Right lobe of liver (tissue), 4 donors: ENCODE measurements at regions not wholly inside any gene's neighbourhood (a gene's known extent, or its start where the extent isn't known, plus 50 kb on each side); places are given as distances from the start of the nearest gene placed in this dataset.

Experiments
- CTCF ChIP-seq, 4 donors: fragments of 200-600 bp in 3 of 4; fragments of 450-650 bp in 1 of 4; IDR thresholded peaks; one replicate each; pipeline versions ENCODE4 v1.5.1 to v1.8.0; 2016 to 2022; ENCODE audit warnings: antibody characterized with exemption in 4 of 4, mild to moderate bottlenecking in 2 of 4
- POLR2A ChIP-seq: fragments of 450-650 bp; IDR thresholded peaks from one replicate; pipeline ENCODE4 v1.6.1; 2017; ENCODE audit warnings: antibody characterized with exemption, mild to moderate bottlenecking
- donor health status: DM: no; HTN: no; CAD: no.
- donor health status: DM: no; HTN: no; CAD: no.
- donor health status: DM: no; HTN: yes; CAD: no.

GRCh38 chr6:150456902-150457643 lies 88.3 kb downstream of the IYD start:
- peak in 2 of 4 donors; percentile 11 to 17 for TF ChIP-seq CTCF (IDR thresholded peaks at IDR 0.05)
- TF ChIP-seq POLR2A: no peak
